Fibroblast of lung (primary cell): ENCODE measurements at regions not wholly inside any gene's neighbourhood (a gene's known extent, or its start where the extent isn't known, plus 50 kb on each side); places are given as distances from the start of the nearest gene placed in this dataset.

ENCODE experiments used
- DNase-seq, 2 donors: peaks; one replicate each; pipeline versions ENCODE4 v3.0.0 to v3.0.0-alpha.2; 2010; ENCODE audit warnings: low read depth in 2 of 2
- H2AFZ ChIP-seq: 2 replicates; pipeline ENCODE4 v1.5.1; 2012; ENCODE audit warnings: low read length, control low read depth, inconsistent platforms
- H3K27ac ChIP-seq: 2 replicates; pipeline ENCODE4 v1.5.1; 2011; ENCODE audit warnings: low read length, control low read depth; ENCODE audit not compliant: insufficient read depth
- H3K27me3 ChIP-seq: 2 replicates; pipeline ENCODE4 v1.5.1; 2011; ENCODE audit warnings: mild to moderate bottlenecking, low read length; ENCODE audit not compliant: control insufficient read depth, insufficient read depth
- H3K36me3 ChIP-seq: 2 replicates; pipeline ENCODE4 v1.5.1; 2011; ENCODE audit warnings: low read length; ENCODE audit not compliant: control insufficient read depth, insufficient read depth
- H3K4me1 ChIP-seq: 2 replicates; pipeline ENCODE4 v1.5.1; 2011; ENCODE audit warnings: low read length; ENCODE audit not compliant: control insufficient read depth, insufficient read depth; ENCODE audit errors: extremely low read depth
- H3K4me2 ChIP-seq: 2 replicates; pipeline ENCODE4 v1.5.1; 2011; ENCODE audit warnings: low read length, control low read depth; ENCODE audit not compliant: insufficient read depth; ENCODE audit errors: extremely low read depth
- H3K4me3 ChIP-seq, 4 experiments: fragments of 200-600 bp in 1 of 4; sonication (generic) in 1 of 4; replicated peaks in 1 of 4; 2 replicates each; pipeline ENCODE4 v1.5.1; 2011 to 2016; ENCODE audit warnings: low read length in 4 of 4, low read depth in 3 of 4, mild to moderate bottlenecking in 3 of 4, control low read depth in 2 of 4, inconsistent platforms in 1 of 4, mixed read lengths in 1 of 4; ENCODE audit not compliant: insufficient read depth in 1 of 4; ENCODE audit errors: control extremely low read depth in 1 of 4
- H3K79me2 ChIP-seq: 2 replicates; pipeline ENCODE4 v1.5.1; 2012; ENCODE audit warnings: mild to moderate bottlenecking, low read length, inconsistent platforms; ENCODE audit not compliant: control insufficient read depth, insufficient read depth
- H3K9ac ChIP-seq: 2 replicates; pipeline ENCODE4 v1.5.1; 2011; ENCODE audit warnings: mild to moderate bottlenecking, low read length, control low read depth; ENCODE audit not compliant: insufficient read depth
- H3K9me3 ChIP-seq: 2 replicates; pipeline ENCODE4 v1.5.1; 2012; ENCODE audit warnings: low read depth, low read length; ENCODE audit not compliant: control insufficient read depth, insufficient read depth
- H4K20me1 ChIP-seq: 2 replicates; pipeline ENCODE4 v1.5.1; 2011; ENCODE audit warnings: low read length; ENCODE audit not compliant: control insufficient read depth, insufficient read depth; ENCODE audit errors: extremely low read depth
- EZH2 ChIP-seq: IDR thresholded peaks from 2 replicates; pipeline ENCODE4 v1.5.1; 2012; ENCODE audit warnings: low read length, control low read depth, mild to moderate bottlenecking; ENCODE audit errors: missing control alignments
- TF ChIP-seq, protein P1 (sequence below), 2 donors: IDR thresholded peaks in 1 of 2; conservative IDR thresholded peaks in 1 of 2; 1 replicate in 1 of 2; 2 replicates in 1 of 2; pipeline ENCODE4 v1.5.1; 2011 to 2012; ENCODE audit warnings: low read length in 2 of 2, control low read depth in 1 of 2, inconsistent platforms in 1 of 2, low read depth in 1 of 2, mild to moderate bottlenecking in 1 of 2

DNA sequence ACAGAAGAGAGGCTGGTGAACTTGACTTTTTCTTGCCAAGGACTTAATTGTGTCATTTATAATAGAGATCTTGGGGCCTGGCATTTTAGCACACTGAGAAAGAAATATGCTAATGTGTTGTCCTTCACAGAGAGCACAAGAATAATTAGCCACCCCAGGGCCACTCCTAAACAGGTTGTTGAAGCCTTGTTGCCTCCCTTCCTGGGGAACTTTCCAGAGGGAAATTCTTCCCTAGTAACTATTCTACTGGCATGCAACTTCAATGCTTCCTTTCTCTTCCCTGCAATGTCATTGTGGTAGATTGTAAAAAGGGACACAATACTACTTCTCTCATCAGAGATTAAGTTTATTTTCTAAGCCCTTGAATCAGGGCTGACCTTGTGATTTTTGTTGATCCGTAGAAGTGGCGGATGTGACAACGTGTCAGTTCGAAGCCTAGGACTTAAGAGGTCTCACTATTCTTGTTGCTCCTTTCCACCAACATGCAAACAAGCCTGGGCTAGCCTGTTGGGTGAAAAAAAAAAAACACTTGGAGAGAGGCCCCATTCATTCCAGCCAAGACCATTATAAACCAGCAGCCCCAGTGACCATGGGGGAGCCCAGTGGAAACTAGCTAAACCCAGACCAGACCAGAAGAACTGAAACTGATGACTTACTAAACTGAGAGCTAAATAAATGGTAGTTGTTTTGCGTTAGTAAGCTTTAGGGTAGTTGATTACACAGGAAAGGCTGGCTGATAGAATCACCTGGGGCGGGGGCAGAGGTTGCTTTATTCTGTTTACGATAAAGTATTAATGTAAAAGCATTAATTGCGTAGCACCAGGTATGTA is 287.2 kb downstream of the SHQ1 start:
- TF ChIP-seq EZH2: no peak
- TF ChIP-seq, protein P1, sequence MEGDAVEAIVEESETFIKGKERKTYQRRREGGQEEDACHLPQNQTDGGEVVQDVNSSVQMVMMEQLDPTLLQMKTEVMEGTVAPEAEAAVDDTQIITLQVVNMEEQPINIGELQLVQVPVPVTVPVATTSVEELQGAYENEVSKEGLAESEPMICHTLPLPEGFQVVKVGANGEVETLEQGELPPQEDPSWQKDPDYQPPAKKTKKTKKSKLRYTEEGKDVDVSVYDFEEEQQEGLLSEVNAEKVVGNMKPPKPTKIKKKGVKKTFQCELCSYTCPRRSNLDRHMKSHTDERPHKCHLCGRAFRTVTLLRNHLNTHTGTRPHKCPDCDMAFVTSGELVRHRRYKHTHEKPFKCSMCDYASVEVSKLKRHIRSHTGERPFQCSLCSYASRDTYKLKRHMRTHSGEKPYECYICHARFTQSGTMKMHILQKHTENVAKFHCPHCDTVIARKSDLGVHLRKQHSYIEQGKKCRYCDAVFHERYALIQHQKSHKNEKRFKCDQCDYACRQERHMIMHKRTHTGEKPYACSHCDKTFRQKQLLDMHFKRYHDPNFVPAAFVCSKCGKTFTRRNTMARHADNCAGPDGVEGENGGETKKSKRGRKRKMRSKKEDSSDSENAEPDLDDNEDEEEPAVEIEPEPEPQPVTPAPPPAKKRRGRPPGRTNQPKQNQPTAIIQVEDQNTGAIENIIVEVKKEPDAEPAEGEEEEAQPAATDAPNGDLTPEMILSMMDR (conservative IDR thresholded peaks at IDR 0.05 in 1 of 2, IDR thresholded peaks at IDR 0.05 in 1 of 2; ENCODE audit: low read depth in 1 of 2, low read length in 2 of 2): no peak
- H3K79me2 ChIP-seq: no peaks in the 10 kb centered on the region
- no peak overlapping the region for H3K9ac ChIP-seq
- no peaks in the 10 kb centered on the region for H3K36me3 ChIP-seq
- no peaks in the 10 kb centered on the region for H3K9me3 ChIP-seq
- H3K4me2 ChIP-seq: no peak overlapping the region
- H3K27ac ChIP-seq: no peak overlapping the region
- no peaks in the 10 kb centered on the region for H3K4me1 ChIP-seq
- H3K4me3 ChIP-seq: no peak overlapping the region
- no peaks in the 10 kb centered on the region for H3K27me3 ChIP-seq
- H4K20me1 ChIP-seq: no peaks in the 10 kb centered on the region
- no peak overlapping the region for H2AFZ ChIP-seq
- DNase-seq: no peak

DNA sequence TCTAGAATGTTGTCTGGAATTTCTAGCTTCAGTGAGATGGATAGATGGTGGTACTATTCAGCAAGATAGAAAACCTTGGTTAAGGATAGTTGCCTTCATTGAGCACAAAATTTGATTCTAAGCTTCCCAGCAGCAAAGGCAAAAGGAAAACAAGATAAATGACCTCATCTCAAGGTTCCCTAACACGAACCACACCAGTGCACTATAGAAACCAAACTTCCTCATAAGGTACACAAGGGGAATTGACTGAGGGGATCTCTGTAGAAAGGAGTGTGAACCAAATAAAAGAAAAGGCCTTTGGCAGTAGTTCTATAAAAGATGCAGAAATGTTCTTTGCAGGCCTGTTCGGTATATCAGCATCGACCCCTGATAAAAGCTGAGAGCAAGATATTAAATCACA is 288.9 kb downstream of the SHQ1 start:
- Histone ChIP-seq H3K4me2 (no peak overlapping the region), H2AFZ (no peak overlapping the region), H3K4me1 (no peaks in the 10 kb centered on the region), H3K9ac (no peak overlapping the region), H3K36me3 (no peaks in the 10 kb centered on the region), H4K20me1 (no peaks in the 10 kb centered on the region), H3K27me3 (no peaks in the 10 kb centered on the region), H3K27ac (no peak overlapping the region), H3K79me2 (no peaks in the 10 kb centered on the region), H3K9me3 (no peaks in the 10 kb centered on the region), H3K4me3 (no peak overlapping the region)
- no peak for TF ChIP-seq EZH2
- TF ChIP-seq, protein P1 (conservative IDR thresholded peaks at IDR 0.05 in 1 of 2, IDR thresholded peaks at IDR 0.05 in 1 of 2; ENCODE audit: low read depth in 1 of 2, low read length in 2 of 2): no peak
- no peak for DNase-seq

DNA sequence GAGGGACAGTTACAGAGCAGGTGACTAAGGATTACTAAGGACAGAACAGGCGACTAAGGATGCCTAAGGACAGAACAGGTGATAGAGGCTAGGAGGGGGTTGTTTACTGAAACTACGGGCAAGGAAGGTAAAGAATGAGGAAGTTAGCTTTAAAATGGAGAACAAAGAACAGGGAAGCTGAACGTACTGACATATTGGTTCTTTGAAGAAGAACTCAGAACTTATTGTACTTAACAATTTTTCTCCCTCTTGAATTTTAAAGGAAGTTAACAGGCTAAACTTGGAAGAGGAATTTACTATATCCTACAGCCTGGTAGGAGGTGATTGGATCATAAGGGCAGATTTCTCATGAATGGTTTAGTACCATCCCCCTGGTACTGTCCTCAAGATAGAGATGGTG is 290.2 kb downstream of the SHQ1 start:
- H3K4me1 ChIP-seq: no peaks in the 10 kb centered on the region
- no peaks in the 10 kb centered on the region for H4K20me1 ChIP-seq
- no peaks in the 10 kb centered on the region for H3K79me2 ChIP-seq
- no peaks in the 10 kb centered on the region for H3K27me3 ChIP-seq
- no peaks in the 10 kb centered on the region for H3K36me3 ChIP-seq
- no peak overlapping the region for H3K4me2 ChIP-seq
- H3K4me3 ChIP-seq: no peak overlapping the region
- no peak overlapping the region for H3K9ac ChIP-seq
- H3K9me3 ChIP-seq: no peaks in the 10 kb centered on the region
- DNase-seq: no peak
- no peak overlapping the region for H2AFZ ChIP-seq
- TF ChIP-seq, protein P1 (conservative IDR thresholded peaks at IDR 0.05 in 1 of 2, IDR thresholded peaks at IDR 0.05 in 1 of 2; ENCODE audit: low read depth in 1 of 2, low read length in 2 of 2): no peak
- H3K27ac ChIP-seq: no peak overlapping the region
